ENCODE measurements at regions not wholly inside any gene's neighbourhood (a gene's known extent, or its start where the extent isn't known, plus 50 kb on each side); places are given as distances from the start of the nearest gene placed in this dataset.

- TF ChIP-seq CTCF (IDR thresholded peaks at IDR 0.05) (no peak), POLR2A (IDR thresholded peaks at IDR 0.05) (no peak)
Measured at GRCh38 chr1:83022206-83022605, 976.7 kb downstream of the TTLL7 start.

All from Peyer's patch (tissue), 4 donors.